Liver (tissue), 8 donors: ENCODE measurements at regions not wholly inside any gene's neighbourhood (a gene's known extent, or its start where the extent isn't known, plus 50 kb on each side); places are given as distances from the start of the nearest gene placed in this dataset.

Source experiments
- DNase-seq: peaks from one replicate; pipeline ENCODE4 v3.0.0-alpha.2; 2017; ENCODE audit warnings: low spot score
- H3K27ac ChIP-seq, 2 donors: one replicate each; pipeline ENCODE4 v1.7.0; 2013; ENCODE audit warnings: inconsistent platforms in 2 of 2, low read length in 2 of 2, control low read depth in 1 of 2, low read depth in 1 of 2, mild to moderate bottlenecking in 1 of 2
- H3K27me3 ChIP-seq, 4 donors: one replicate each; pipeline versions ENCODE4 v1.6.1 to v1.7.0; 2013; ENCODE audit warnings: low read length in 3 of 4, inconsistent platforms in 1 of 4, mild to moderate bottlenecking in 1 of 4, moderate library complexity in 1 of 4; ENCODE audit not compliant: control insufficient read depth in 4 of 4, insufficient read depth in 4 of 4
- H3K36me3 ChIP-seq, 4 donors: one replicate each; pipeline versions ENCODE4 v1.6.1 to v1.7.0; 2013; ENCODE audit warnings: low read length in 3 of 4, mild to moderate bottlenecking in 3 of 4, low read depth in 1 of 4, moderate library complexity in 1 of 4; ENCODE audit not compliant: control insufficient read depth in 4 of 4, insufficient read depth in 3 of 4
- H3K4me1 ChIP-seq, 4 donors: one replicate each; pipeline versions ENCODE4 v1.6.1 to v1.7.0; 2013; ENCODE audit warnings: low read length in 3 of 4, mild to moderate bottlenecking in 3 of 4, moderate library complexity in 1 of 4; ENCODE audit not compliant: control insufficient read depth in 4 of 4, insufficient read depth in 4 of 4
- H3K4me3 ChIP-seq, 3 donors: one replicate each; pipeline versions ENCODE4 v1.6.1 to v1.7.0; 2013; ENCODE audit warnings: low read length in 3 of 3, control low read depth in 1 of 3, low read depth in 1 of 3, mild to moderate bottlenecking in 1 of 3
- H3K9ac ChIP-seq, 2 donors: one replicate each; pipeline ENCODE4 v1.7.0; 2013; ENCODE audit warnings: low read length in 2 of 2, mild to moderate bottlenecking in 2 of 2, moderate library complexity in 2 of 2, control low read depth in 1 of 2, low read depth in 1 of 2
- H3K9me3 ChIP-seq, 4 donors: one replicate each; pipeline versions ENCODE4 v1.6.1 to v1.7.0; 2013; ENCODE audit warnings: low read length in 3 of 4; ENCODE audit not compliant: control insufficient read depth in 4 of 4
- HNF4A ChIP-seq, 2 donors: conservative IDR thresholded peaks; 2 replicates each; pipeline ENCODE4 v1.6.1; 2016; ENCODE audit warnings: antibody characterized with exemption in 2 of 2, mild to moderate bottlenecking in 2 of 2
- HNF4G ChIP-seq: IDR thresholded peaks from 2 replicates; pipeline ENCODE4 v1.6.1; 2016; ENCODE audit warnings: antibody characterized with exemption
- NR2F2 ChIP-seq: IDR thresholded peaks from 2 replicates; pipeline ENCODE4 v1.6.1; 2016; ENCODE audit warnings: antibody characterized with exemption
- RAD21 ChIP-seq, 2 donors: IDR thresholded peaks; 2 replicates each; pipeline ENCODE4 v1.6.1; 2016; ENCODE audit warnings: antibody characterized with exemption in 2 of 2, mild to moderate bottlenecking in 2 of 2
- RXRA ChIP-seq, 2 donors: IDR thresholded peaks; 2 replicates each; pipeline ENCODE4 v1.6.1; 2017 to 2018; ENCODE audit warnings: antibody characterized with exemption in 2 of 2, mild to moderate bottlenecking in 1 of 2
- SP1 ChIP-seq: IDR thresholded peaks from 2 replicates; pipeline ENCODE4 v1.6.1; 2018; ENCODE audit warnings: antibody characterized with exemption, mild to moderate bottlenecking
- TAF1 ChIP-seq: conservative IDR thresholded peaks from 2 replicates; pipeline ENCODE4 v1.6.1; 2016; ENCODE audit warnings: antibody characterized with exemption, mild to moderate bottlenecking
- WGBS: extraction: QIAGEN DNeasy Blood & Tissue Kit; methylation state at CpG from one replicate; pipeline ENCODE4 v1.1.7; 2013; 5-methylcytosine and 5-hydroxymethylcytosine counted together
- TF ChIP-seq, protein P1 (sequence below): fragments of 150-350 bp; IDR thresholded peaks from 2 replicates; pipeline ENCODE4 v1.5.1; 2017; ENCODE audit warnings: improper control_type of control experiment, low read depth, low read length; ENCODE audit not compliant: missing input control
- TF ChIP-seq, protein P2 (sequence below): IDR thresholded peaks from 2 replicates; pipeline ENCODE4 v1.6.1; 2016; ENCODE audit warnings: antibody characterized with exemption
- TF ChIP-seq, protein P3 (sequence below): IDR thresholded peaks from 2 replicates; pipeline ENCODE4 v1.6.1; 2016; ENCODE audit warnings: antibody characterized with exemption
- TF ChIP-seq, protein P4 (sequence below): IDR thresholded peaks from 2 replicates; pipeline ENCODE4 v1.6.1; 2016; ENCODE audit warnings: antibody characterized with exemption
- donor health status: healthy.
- donor health status: healthy.
- donor health status: healthy.
- donor health status: healthy.
- donor health status: healthy.

DNA sequence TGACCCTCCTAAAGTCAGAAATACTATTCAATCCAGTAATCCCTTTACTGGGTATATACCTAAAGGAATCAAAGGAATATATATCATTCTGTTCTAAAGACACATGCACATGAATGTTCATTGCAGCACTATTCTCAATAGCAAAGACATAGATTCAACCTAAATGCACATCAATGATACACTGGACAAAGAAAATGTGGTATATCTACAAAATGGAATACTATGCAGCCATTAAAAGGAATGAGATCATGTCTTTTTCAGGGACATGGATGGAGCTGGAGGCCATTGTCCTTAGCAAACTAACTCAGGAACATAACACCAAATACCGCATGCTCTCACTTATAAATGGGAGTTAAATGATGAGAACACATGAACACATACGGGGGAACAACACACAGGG, 306.0 kb upstream of the EPHA5 start (continued):
- TF ChIP-seq RXRA (IDR thresholded peaks at IDR 0.05), result no peak

DNA sequence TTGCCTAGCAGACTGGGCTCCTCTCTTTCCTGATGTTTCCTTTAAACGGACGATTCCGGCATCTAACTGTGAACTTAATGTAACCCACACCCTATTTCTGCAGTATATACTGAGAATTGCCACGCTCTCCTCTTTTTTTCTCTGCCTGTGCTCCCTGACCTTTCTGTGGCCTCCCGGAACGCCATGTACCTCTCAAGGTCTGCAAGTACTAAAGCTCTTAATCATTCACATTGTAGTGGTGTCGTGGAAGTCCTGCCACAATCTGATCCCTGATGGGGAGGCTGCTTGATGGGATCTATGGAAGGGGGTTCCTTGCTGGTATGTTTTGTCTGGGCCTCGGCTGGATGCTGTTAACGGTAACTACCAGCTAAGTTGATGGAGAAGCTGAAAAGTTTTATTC, 302.9 kb upstream of the EPHA5 start:
- H3K36me3 ChIP-seq, result no peaks in the 10 kb centered on the region

DNA sequence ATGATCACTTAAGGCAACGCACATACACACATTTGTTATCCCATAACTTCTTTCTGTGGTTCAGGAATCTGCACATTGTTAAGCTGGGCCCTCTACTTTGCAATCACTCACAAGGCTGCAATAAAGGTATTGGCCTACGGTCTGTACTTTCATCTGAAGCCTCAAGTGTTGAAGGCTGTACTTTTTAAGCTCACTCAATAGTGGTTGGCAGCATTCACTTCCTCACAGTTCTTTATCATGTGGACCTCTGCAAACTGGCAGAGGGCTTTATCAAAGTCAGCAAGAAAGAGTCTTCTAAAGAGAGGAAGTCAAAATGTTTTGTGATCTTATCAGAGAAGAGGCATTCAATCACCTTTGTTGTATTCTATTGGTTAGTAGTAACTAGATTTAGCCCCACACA, 301.4 kb upstream of the EPHA5 start:
- Histone ChIP-seq H3K4me1 (no peaks in the 10 kb centered on the region), H3K9ac (no peak overlapping the region), H3K27me3 (no peaks in the 10 kb centered on the region), H3K27ac (no peak overlapping the region), H3K36me3 (no peaks in the 10 kb centered on the region), H3K9me3 (peaks cover 0 to 3% (median 2%) of the 10 kb centered on the region in 4 donors), H3K4me3 (no peak overlapping the region)
- 43% methylated on average over 2 of the region's 2 CpGs for WGBS
- TF ChIP-seq, protein P1, sequence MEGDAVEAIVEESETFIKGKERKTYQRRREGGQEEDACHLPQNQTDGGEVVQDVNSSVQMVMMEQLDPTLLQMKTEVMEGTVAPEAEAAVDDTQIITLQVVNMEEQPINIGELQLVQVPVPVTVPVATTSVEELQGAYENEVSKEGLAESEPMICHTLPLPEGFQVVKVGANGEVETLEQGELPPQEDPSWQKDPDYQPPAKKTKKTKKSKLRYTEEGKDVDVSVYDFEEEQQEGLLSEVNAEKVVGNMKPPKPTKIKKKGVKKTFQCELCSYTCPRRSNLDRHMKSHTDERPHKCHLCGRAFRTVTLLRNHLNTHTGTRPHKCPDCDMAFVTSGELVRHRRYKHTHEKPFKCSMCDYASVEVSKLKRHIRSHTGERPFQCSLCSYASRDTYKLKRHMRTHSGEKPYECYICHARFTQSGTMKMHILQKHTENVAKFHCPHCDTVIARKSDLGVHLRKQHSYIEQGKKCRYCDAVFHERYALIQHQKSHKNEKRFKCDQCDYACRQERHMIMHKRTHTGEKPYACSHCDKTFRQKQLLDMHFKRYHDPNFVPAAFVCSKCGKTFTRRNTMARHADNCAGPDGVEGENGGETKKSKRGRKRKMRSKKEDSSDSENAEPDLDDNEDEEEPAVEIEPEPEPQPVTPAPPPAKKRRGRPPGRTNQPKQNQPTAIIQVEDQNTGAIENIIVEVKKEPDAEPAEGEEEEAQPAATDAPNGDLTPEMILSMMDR, result no peak
- no peak for TF ChIP-seq SP1
- TF ChIP-seq NR2F2, result no peak
- DNase-seq, result no peak

More for the DNA sequence above, 302.9 kb upstream of the EPHA5 start:
- Histone ChIP-seq H3K9me3 (peaks cover 0 to 6% (median 3%) of the 10 kb centered on the region in 4 donors), H3K4me3 (no peak overlapping the region), H3K27ac (no peak overlapping the region), H3K9ac (no peak overlapping the region), H3K27me3 (no peaks in the 10 kb centered on the region), H3K4me1 (no peaks in the 10 kb centered on the region)
- TF ChIP-seq RXRA (IDR thresholded peaks at IDR 0.05), result no peak
- TF ChIP-seq, protein P2, sequence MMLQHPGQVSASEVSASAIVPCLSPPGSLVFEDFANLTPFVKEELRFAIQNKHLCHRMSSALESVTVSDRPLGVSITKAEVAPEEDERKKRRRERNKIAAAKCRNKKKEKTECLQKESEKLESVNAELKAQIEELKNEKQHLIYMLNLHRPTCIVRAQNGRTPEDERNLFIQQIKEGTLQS, result no peak
- DNase-seq, result no peak
- WGBS, result 58% methylated on average over 9 of the region's 9 CpGs

DNA sequence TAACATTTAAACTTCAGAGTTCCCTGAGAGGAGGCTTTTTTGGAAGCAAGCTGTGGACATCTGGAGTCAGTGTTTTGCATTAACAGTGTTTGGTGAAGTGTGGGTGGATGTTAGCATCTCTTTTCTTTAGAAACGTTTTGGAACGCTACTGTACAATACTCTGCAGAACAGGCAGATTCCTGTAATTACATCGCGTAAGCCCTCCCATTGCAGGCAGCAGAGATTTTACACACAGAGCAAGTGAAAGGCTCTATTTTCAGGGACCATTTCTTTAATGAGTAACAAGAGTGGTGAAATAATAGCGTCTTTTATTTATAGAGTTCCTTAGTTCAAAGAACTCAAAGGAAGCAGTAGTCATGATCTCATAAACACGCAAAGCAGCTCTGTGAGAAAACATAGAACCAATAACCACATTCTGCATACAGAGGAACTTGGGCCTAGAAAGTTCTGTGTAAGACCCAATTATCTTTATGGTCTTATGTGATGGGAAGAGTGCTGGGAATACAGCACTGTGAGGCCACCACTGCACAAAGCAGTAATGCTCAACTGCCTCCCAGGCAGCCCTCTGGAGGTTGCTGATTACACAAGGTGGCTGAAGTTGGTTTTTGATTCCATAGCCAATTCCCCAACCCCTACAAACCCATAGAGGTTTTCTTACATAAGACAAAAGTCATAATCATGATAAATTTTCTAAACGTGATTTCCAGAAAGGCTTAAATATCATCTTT, 298.7 kb upstream of the EPHA5 start:
- no peak overlapping the region for H3K4me3 ChIP-seq
- no peaks in the 10 kb centered on the region for H3K36me3 ChIP-seq
- no peaks in the 10 kb centered on the region for H3K9me3 ChIP-seq
- no peaks in the 10 kb centered on the region for H3K27me3 ChIP-seq
- TF ChIP-seq RAD21 (IDR thresholded peaks at IDR 0.05) (no peak), HNF4A (conservative IDR thresholded peaks at IDR 0.05) (no peak), RXRA (IDR thresholded peaks at IDR 0.05) (no peak), HNF4G (no peak), TAF1 (no peak), SP1 (no peak), NR2F2 (no peak)
- TF ChIP-seq, protein P3, sequence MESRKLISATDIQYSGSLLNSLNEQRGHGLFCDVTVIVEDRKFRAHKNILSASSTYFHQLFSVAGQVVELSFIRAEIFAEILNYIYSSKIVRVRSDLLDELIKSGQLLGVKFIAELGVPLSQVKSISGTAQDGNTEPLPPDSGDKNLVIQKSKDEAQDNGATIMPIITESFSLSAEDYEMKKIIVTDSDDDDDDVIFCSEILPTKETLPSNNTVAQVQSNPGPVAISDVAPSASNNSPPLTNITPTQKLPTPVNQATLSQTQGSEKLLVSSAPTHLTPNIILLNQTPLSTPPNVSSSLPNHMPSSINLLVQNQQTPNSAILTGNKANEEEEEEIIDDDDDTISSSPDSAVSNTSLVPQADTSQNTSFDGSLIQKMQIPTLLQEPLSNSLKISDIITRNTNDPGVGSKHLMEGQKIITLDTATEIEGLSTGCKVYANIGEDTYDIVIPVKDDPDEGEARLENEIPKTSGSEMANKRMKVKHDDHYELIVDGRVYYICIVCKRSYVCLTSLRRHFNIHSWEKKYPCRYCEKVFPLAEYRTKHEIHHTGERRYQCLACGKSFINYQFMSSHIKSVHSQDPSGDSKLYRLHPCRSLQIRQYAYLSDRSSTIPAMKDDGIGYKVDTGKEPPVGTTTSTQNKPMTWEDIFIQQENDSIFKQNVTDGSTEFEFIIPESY, result no peak
- TF ChIP-seq, protein P4, sequence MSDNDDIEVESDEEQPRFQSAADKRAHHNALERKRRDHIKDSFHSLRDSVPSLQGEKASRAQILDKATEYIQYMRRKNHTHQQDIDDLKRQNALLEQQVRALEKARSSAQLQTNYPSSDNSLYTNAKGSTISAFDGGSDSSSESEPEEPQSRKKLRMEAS, result no peak
- TF ChIP-seq, protein P1, result no peak
- DNase-seq, result no peak
- H3K9ac ChIP-seq, result no peak overlapping the region
- 64% methylated on average over 7 of the region's 7 CpGs for WGBS
- H3K27ac ChIP-seq, result no peak overlapping the region
- no peaks in the 10 kb centered on the region for H3K4me1 ChIP-seq
